ENCODE measurements at regions not wholly inside any gene's neighbourhood (a gene's known extent, or its start where the extent isn't known, plus 50 kb on each side); places are given as distances from the start of the nearest gene placed in this dataset.

DNA sequence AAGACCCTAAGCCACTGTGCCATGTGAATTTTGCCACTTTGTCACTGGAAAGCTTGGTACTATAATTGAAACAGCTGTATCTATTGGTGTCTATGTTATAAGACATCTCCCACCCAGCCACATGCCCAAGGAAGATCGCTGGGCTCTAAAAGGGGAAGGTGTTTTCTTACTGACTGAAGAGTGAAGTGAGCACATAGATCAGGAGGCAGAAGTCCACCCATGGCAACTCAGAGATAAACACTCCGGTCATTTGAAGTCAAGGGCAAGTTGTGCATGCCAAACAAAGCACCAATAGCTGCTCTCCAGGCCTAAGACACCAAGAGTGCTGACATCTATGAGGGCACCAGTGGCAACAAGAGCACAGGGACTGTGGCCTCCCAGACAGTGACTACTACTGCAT is 153.8 kb downstream of the KCTD12 start:
- no peak for TF ChIP-seq POLR2AphosphoS5 (IDR thresholded peaks at IDR 0.05; ENCODE audit: low read depth)
- TF ChIP-seq, protein P1, sequence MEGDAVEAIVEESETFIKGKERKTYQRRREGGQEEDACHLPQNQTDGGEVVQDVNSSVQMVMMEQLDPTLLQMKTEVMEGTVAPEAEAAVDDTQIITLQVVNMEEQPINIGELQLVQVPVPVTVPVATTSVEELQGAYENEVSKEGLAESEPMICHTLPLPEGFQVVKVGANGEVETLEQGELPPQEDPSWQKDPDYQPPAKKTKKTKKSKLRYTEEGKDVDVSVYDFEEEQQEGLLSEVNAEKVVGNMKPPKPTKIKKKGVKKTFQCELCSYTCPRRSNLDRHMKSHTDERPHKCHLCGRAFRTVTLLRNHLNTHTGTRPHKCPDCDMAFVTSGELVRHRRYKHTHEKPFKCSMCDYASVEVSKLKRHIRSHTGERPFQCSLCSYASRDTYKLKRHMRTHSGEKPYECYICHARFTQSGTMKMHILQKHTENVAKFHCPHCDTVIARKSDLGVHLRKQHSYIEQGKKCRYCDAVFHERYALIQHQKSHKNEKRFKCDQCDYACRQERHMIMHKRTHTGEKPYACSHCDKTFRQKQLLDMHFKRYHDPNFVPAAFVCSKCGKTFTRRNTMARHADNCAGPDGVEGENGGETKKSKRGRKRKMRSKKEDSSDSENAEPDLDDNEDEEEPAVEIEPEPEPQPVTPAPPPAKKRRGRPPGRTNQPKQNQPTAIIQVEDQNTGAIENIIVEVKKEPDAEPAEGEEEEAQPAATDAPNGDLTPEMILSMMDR (IDR thresholded peaks at IDR 0.05; ENCODE audit: insufficient read depth, low read length), result no peak
